Heart left ventricle (tissue), 16 donors: ENCODE measurements at regions not wholly inside any gene's neighbourhood (a gene's known extent, or its start where the extent isn't known, plus 50 kb on each side); places are given as distances from the start of the nearest gene placed in this dataset.
A peak's percentile ranks its signal among the peaks of the same experiment; 100 is the strongest.

Experiments
- ATAC-seq, 4 donors: fragments of 200-7000 bp; cut with Tn5 transposase; one replicate each; pipeline ENCODE4 v1.9.1; 2020 to 2022; ENCODE audit warnings: moderate library complexity in 4 of 4, mild to moderate bottlenecking in 3 of 4, moderate number of reproducible peaks in 1 of 4
- DNase-seq, 5 donors: peaks; one replicate each; pipeline ENCODE4 v3.0.0-alpha.2; 2020
- H3K27ac ChIP-seq, 12 donors: fragments of 200-600 bp; sonication (generic) in 4 of 12; one replicate each; pipeline versions ENCODE4 v1.5.0 to v1.8.0; 2016 to 2022; ENCODE audit warnings: mild to moderate bottlenecking in 2 of 12
- H3K27me3 ChIP-seq, 9 donors: fragments of 200-600 bp; sonication (generic) in 2 of 9; one replicate each; pipeline versions ENCODE4 v1.5.1 to v1.8.0; 2016 to 2022; ENCODE audit warnings: mild to moderate bottlenecking in 3 of 9
- H3K36me3 ChIP-seq, 9 donors: fragments of 200-600 bp; sonication (generic) in 2 of 9; one replicate each; pipeline versions ENCODE4 v1.5.0 to v1.8.0; 2018 to 2022; ENCODE audit warnings: mild to moderate bottlenecking in 2 of 9
- H3K4me1 ChIP-seq, 12 donors: fragments of 200-600 bp; sonication (generic) in 4 of 12; one replicate each; pipeline versions ENCODE4 v1.5.0 to v1.8.0; 2016 to 2022; ENCODE audit warnings: mild to moderate bottlenecking in 3 of 12
- H3K4me3 ChIP-seq, 12 donors: fragments of 200-600 bp; sonication (generic) in 4 of 12; one replicate each; pipeline versions ENCODE4 v1.5.0 to v1.8.0; 2017 to 2022; ENCODE audit warnings: mild to moderate bottlenecking in 9 of 12, moderate library complexity in 4 of 12
- H3K9me3 ChIP-seq, 12 donors: fragments of 200-600 bp; sonication (generic) in 4 of 12; one replicate each; pipeline versions ENCODE4 v1.5.0 to v1.8.0; 2016 to 2022; ENCODE audit warnings: mild to moderate bottlenecking in 1 of 12
- POLR2A ChIP-seq, 2 donors: fragments of 450-650 bp; IDR thresholded peaks; one replicate each; pipeline ENCODE4 v1.6.1; 2017; ENCODE audit warnings: antibody characterized with exemption in 2 of 2, mild to moderate bottlenecking in 2 of 2, moderate library complexity in 2 of 2
- WGBS, 4 donors: extraction: QIAGEN DNeasy Blood & Tissue Kit in 2 of 4; methylation state at CpG; one replicate each; pipeline versions ENCODE4 v1.1.5 to v1.1.7; 2013 to 2018; 5-methylcytosine and 5-hydroxymethylcytosine counted together
- intact Hi-C, 10 donors: fragments of 100-400 bp; cut with DNase I; formaldehyde crosslinking; loops; one replicate each; pipeline versions ENCODE4 v1.11.1 to v1.14.2; 2022
- TF ChIP-seq, protein P1 (sequence below), 12 donors: fragments of 200-600 bp; sonication (generic) in 4 of 12; IDR thresholded peaks; one replicate each; pipeline versions ENCODE4 v1.5.0 to v1.8.0; 2018 to 2022; ENCODE audit warnings: antibody characterized with exemption in 12 of 12, mild to moderate bottlenecking in 5 of 12
- donor health status: ischemic (EF 13 %, LVEDD 7.1; RV severe dilation, severe dysfunction).
- donor health status: healthy with polysubstance abuse.
- donor health status: DM: no; HTN: yes; CAD: no.
- donor health status: DM: no; HTN: no; CAD: no.
- donor health status: ischemic (EF 25% LVEDD 6.9; RV normal size, moderate dysfunction).
- donor health status: ischemic (EF 25% LVEDD 5.7; RV mildly dilated, moderate dysfunction).
- donor health status: healthy.
- donor health status: DM: yes; HTN: yes; CAD: no.
- donor health status: ischemic (EF 35%, LVEDD 5.7; RV mildly dilated, moderate dysfunction).
- donor health status: nonischemic (EF 11% LVEDD 7.7; RV severe dilation, severe dysfunction).
- donor health status: DM: yes; HTN: yes; CAD: no.
- donor health status: PGD.
- donor health status: ischemic (EF 29% LVEDD 5.4; RV normal size, mild dysfunction).
- donor health status: nonischemic (EF 23%, LVEDD 6.1; RV moderate dilation, normal function).

GRCh38 chr7:41882256-41882655 is 179.4 kb upstream of the INHBA start:
- Histone ChIP-seq H3K4me3 (no peak overlapping the region), H3K27ac (peak overlapping the region in 1 of 12 donors; percentile 72), H3K9me3 (no peaks in the 10 kb centered on the region), H3K4me1 (peaks cover 0 to 49% (median 6%) of the 10 kb centered on the region in 12 donors), H3K36me3 (no peaks in the 10 kb centered on the region), H3K27me3 (peaks cover 0 to 6% (median 0%) of the 10 kb centered on the region in 9 donors)
- TF ChIP-seq, protein P1, sequence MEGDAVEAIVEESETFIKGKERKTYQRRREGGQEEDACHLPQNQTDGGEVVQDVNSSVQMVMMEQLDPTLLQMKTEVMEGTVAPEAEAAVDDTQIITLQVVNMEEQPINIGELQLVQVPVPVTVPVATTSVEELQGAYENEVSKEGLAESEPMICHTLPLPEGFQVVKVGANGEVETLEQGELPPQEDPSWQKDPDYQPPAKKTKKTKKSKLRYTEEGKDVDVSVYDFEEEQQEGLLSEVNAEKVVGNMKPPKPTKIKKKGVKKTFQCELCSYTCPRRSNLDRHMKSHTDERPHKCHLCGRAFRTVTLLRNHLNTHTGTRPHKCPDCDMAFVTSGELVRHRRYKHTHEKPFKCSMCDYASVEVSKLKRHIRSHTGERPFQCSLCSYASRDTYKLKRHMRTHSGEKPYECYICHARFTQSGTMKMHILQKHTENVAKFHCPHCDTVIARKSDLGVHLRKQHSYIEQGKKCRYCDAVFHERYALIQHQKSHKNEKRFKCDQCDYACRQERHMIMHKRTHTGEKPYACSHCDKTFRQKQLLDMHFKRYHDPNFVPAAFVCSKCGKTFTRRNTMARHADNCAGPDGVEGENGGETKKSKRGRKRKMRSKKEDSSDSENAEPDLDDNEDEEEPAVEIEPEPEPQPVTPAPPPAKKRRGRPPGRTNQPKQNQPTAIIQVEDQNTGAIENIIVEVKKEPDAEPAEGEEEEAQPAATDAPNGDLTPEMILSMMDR (IDR thresholded peaks at IDR 0.05): no peak
- no peak for TF ChIP-seq POLR2A (IDR thresholded peaks at IDR 0.05)
- ATAC-seq: no peak
- DNase-seq: no peak
- intact Hi-C loops: no loop called here
- WGBS, 4 donors: 79 to 84% (median 82%) methylated on average over 5 of the region's 5 CpGs

DNA sequence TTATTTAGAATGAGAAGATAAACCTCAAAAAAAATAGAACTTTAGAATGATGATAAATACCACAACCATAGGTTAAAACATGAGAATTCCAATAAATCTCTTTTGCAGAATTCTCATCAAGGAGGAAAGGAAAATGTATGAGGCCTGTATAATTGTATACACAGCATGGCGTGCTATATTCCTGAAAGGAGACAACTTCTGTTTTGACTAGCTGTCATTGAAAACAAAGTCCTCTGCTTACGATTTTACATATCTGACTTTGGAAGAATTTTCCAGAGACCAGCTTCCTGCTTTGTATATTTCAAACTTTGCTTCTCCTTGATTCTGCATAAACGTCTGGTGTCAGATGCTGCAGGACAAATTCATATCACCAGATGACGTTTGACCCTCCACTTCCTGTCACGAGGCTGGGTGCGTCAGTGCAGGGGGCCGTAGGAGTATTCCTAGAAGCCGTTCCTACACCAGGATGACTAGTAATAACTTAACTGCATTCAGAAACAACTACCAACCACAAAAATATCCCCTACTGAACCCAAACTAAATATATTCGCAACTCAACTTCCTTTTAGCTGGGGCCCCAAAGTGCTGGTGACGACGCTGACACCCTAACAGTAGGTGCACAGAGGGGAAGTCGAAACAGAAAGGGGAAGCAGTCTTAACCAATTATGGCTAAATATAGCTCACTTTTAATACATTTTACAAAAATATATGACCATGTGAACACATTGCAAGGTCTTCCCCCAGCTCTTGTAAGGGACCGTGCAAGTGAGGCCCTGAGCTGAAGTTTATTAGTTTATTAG is 178.6 kb upstream of the INHBA start:
- 62 to 76% (median 64%) methylated on average over 13 of the region's 13 CpGs for WGBS, 4 donors
- DNase-seq (peak in 4 of 5 donors; percentile 36 to 54 (median 41)), ATAC-seq (peak; percentile 51 to 83 (median 71))
- TF ChIP-seq, protein P1 (IDR thresholded peaks at IDR 0.05): no peak
- Histone ChIP-seq H3K27me3 (peaks cover 0 to 6% (median 0%) of the 10 kb centered on the region in 9 donors), H3K9me3 (no peaks in the 10 kb centered on the region), H3K27ac (peak overlapping the region in 1 of 12 donors; percentile 72), H3K4me3 (no peak overlapping the region), H3K36me3 (no peaks in the 10 kb centered on the region), H3K4me1 (peaks cover 0 to 41% (median 3%) of the 10 kb centered on the region in 12 donors)
- intact Hi-C loops: no loop called here

DNA sequence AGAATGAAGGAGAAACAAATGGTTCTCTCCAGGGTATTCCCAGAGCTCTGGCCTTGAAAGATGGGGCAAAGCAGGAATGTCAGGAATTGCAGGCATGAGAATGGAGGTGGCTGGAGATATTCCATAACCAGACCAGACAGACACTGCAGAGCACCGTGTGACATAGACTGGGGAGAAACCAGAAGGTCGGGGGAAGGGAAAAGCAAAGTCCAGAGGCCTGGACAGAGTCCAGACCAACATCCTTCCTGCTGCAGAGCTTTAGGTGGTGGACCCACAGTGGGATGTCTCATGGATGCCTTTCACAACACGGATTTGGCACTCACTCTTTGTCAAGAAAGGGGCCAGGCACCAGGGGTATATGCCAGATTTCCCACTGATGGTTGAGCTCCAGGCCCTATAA is 177.2 kb upstream of the INHBA start:
- ATAC-seq (peak in 1 of 4 donors; percentile 31), DNase-seq (no peak)
- Histone ChIP-seq H3K4me3 (no peak overlapping the region), H3K36me3 (no peaks in the 10 kb centered on the region), H3K9me3 (no peaks in the 10 kb centered on the region), H3K27me3 (peaks cover 0 to 6% (median 0%) of the 10 kb centered on the region in 9 donors), H3K27ac (peak overlapping the region in 1 of 12 donors; percentile 72), H3K4me1 (peaks cover 0 to 27% (median 0%) of the 10 kb centered on the region in 12 donors)
- TF ChIP-seq, protein P1 (IDR thresholded peaks at IDR 0.05): no peak
- TF ChIP-seq POLR2A (IDR thresholded peaks at IDR 0.05): no peak
- WGBS, 4 donors: 14 to 26% (median 21%) methylated on average over 3 of the region's 3 CpGs
- intact Hi-C loops: no loop called here

- H3K4me3 ChIP-seq: no peak overlapping the region
- DNase-seq (no peak), ATAC-seq (no peak)
- H3K27me3 ChIP-seq: no peaks in the 10 kb centered on the region
- H3K36me3 ChIP-seq: no peaks in the 10 kb centered on the region
- no peak overlapping the region for H3K27ac ChIP-seq
- no peaks in the 10 kb centered on the region for H3K9me3 ChIP-seq
- TF ChIP-seq, protein P1 (IDR thresholded peaks at IDR 0.05): no peak
- no peak for TF ChIP-seq POLR2A (IDR thresholded peaks at IDR 0.05)
- WGBS, 4 donors: 73 to 76% (median 74%) methylated on average over 5 of the region's 5 CpGs
- H3K4me1 ChIP-seq: peaks cover 0 to 26% (median 0%) of the 10 kb centered on the region in 12 donors
- intact Hi-C loops: no loop called here
These were observed 176.5 kb upstream of the INHBA start for GRCh38 chr7:41879403-41879802.
